SKM-1 (cell line): ENCODE measurements at regions not wholly inside any gene's neighbourhood (a gene's known extent, or its start where the extent isn't known, plus 50 kb on each side); places are given as distances from the start of the nearest gene placed in this dataset.

ENCODE experiments used
- DNase-seq: peaks from one replicate; lab custom pipeline; 2025; ENCODE audit not compliant: unreplicated experiment; lab: John Stamatoyannopoulos, UW

DNA sequence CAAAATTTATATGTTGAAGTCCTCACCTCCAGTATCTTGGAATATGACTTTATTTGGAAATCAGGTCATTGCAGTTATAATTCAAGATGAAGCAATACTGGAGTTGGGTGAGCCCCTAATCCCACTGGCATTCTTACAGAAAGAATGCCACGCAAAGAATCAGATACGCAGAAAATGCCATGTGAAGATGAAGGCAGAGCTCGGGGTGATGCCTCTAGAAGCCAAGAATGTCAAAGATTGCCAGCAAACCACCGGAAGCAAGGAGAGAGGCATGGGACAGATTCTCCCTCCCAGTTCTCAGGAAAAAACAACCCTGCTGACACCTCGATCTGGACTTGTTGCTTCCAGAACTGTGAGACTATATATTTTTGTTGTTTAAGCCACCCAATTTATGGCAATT, 273.4 kb upstream of the CITED2 start:
- DNase-seq = no peak

GRCh38 chr6:139647016-139647415, 272.6 kb upstream of the CITED2 start:
- no peak for DNase-seq

- no peak for DNase-seq
These were observed 270.4 kb upstream of the CITED2 start for GRCh38 chr6:139644821-139645220.

DNA sequence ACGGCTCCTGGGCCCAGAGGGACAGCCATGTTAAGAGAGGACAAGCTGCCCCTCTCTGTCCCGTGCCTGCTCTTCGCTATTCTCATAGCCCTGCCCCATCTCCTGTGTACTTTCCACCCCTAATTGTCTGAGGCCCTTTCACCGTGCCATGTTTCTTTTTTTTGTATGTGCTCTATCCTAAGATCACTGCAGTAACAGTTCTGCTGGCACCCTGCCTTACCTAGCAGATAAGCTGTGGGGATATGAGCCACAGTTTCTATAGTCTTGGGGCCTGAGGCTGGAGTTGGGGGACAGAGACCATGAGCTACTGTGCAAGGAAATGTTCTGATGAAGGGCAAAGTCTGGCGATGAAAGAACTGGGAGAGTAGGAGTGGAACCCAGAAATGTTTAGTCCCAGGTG, 269.5 kb upstream of the CITED2 start:
- DNase-seq = no peak

- DNase-seq = no peak
These were observed 267.9 kb upstream of the CITED2 start for GRCh38 chr6:139642346-139642745.

GRCh38 chr6:139641376-139641775, 266.9 kb upstream of the CITED2 start:
- no peak for DNase-seq

GRCh38 chr6:139640921-139641320, 266.5 kb upstream of the CITED2 start:
- DNase-seq = no peak

- peak; percentile 51 for DNase-seq
These were observed 266.0 kb upstream of the CITED2 start for GRCh38 chr6:139640448-139640847.

DNA sequence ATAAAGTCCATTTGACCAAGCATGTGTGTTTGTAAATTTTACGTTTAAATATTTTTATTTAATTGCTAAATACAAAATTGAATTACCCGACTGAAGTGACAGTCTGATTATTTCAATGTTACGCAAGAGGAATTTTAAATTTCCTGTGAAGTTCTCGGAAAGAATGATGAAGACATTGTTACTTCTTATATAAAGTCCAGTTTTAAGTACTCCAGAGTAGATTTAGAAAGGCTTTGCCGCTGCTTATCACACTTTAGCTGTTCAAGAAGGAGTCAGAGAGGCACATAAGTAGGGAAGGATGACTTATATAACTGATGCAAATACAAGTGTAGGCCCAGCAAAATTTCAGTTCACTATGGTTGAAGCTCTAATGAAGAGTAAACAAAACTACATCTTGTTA, 265.1 kb upstream of the CITED2 start:
- DNase-seq = no peak

DNA sequence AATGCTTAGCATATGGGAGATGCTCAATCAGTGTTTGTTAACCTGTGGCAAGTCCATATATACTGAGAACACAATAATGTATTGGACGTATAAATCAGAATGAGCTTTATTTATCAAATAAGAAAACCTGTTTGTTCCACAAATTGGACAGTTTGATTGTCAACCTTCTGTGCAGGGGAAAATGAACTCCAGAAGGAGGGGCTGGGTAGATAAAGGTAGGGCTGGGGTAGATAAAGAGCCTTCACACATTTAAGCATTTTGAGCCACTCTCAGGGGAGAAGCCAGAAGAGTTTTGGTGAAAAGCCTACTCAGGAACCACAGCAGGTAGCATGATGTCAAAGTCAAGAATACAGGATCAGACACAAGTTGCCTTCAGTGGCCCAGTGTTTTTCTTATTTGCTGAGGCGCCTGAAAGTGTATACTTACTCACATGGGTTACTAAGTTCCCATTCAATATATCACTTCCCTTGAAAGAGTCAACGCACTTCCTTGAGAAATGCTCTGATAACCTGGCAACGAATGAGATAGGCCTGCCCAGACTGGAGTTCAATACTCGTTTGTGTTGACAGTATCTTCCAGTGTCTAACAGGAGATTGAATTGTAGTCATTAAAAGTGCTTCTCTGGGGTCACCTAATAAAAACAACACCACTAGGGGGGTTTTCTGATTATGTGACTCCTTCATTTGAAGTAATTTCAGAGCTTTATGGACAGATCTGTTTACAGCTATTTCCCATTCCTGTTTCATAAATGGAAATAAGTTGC, 263.9 kb upstream of the CITED2 start:
- DNase-seq = no peak

DNA sequence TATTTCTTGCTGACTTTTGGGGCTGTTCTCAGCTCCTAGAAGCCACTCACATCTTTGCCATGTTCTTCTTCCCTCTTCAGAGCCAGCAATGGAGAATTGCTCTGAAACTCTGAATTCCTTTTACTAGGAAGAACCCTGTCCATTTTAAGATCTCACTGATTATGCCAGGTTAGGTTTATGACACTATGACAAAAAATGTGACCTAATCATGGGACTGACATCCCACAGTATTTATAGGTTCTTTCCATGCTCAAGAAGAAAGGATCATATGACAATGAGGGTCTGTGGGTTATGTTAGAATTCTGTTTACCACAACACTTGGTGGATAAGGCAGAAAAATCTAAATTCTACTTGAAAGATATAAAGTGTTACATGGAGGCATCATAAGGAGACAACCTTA, 263.3 kb upstream of the CITED2 start:
- no peak for DNase-seq

DNA sequence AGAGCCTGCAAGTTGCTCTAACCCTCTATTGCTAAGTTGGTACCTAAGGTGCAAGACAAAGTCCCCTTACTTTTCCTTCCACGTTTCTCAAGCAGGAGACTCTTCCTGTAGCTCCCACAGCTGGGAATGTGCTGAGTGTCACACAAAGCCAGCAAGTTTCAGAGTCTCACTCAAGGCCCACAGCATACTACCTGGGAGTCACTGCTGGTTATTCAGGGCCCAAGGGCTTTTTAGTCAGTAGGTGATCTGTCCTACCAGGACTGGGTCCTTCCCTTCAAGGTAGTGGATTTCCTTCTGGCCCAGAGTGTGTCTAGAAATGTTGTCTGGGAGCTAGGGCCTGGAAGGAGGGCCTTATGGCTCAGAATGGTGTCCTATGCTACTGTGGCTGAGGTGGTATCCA, 261.9 kb upstream of the CITED2 start:
- no peak for DNase-seq

- no peak for DNase-seq
These were observed 261.1 kb upstream of the CITED2 start for GRCh38 chr6:139635401-139636130.

DNA sequence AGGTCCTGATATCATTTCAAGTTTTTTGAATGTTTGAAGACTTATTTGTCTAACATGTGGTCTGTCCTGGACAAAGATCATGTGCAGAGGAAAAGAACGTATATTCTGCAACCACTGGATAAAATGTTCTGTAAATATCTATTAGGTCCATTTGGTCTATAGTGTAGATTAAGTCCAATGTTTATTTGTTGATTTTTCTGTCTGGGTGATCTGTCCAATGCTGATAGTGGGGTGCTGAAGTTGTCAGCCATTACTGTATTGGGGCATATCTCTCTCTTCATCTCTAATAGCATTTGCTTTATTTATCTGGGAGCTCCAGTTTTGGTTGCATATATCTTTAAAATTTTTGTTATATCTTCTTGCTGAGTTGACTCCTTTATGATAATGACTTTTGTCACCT, 258.4 kb upstream of the CITED2 start:
- DNase-seq = no peak

DNA sequence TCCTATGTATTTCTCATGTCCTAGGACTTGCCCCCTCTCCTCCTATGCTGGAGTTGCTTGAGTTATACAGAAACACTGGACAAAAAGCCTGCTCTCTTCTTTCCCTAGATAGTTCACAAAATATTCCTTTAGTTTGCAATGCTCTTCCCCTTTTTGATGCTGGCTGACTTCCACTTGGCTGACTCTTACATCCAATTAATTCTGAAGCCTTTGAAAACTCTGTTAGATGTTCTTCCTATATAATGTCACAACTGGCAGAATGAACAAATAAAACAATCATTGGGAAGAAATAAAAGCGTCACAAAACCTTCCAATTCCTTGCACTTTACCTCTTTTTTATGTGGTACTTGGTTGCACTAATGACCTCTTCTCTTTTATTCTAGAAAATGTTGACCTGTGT, 253.8 kb upstream of the CITED2 start:
- DNase-seq = no peak

GRCh38 chr6:139627091-139627490, 252.6 kb upstream of the CITED2 start:
- no peak for DNase-seq

DNA sequence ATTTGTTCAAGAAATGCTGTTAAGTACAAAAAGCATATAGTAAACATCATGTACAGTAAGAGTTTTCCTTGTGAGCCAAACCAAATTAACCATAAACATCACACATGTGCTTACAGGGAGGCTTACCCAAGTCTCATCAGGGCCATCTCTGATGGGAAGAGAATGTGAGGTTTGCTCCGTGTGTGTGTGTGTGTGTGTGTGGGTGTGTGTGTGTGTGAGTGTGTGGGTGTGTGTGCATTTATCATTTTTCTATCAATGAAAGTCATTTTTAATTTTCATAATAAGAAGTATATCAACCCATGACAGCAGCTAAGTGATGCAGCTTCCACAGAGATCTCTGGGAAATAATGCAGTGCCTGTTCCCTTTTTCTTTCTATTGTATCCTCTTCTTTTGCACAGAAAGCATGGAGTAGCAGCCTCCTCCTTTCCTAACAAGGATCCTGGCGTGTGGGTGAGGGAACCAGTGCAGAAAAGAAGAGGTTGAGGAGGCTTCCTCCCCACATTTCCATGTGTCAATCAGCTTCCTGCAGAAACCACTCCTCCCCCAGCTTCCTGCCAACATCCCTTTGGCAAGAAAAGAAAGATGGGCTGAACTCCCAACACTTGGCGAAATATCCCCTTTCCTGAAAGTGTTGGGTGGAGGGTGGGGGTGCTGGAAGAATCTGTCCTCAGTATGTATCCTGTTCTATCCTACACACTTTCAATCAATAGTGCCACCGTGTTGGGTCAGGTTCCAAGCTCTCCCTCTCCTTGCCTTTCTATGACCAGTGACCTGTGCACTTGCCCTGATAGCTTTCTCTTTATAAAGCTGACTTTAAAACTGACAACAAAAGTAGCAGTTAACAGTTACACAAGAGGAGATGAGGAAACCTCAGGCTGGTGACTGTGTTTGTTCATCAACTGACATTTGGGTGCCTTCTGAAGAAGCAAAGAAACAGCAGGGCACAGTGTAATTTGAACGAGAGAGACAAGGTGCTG, 251.8 kb upstream of the CITED2 start:
- DNase-seq = peak; percentile 89

DNA sequence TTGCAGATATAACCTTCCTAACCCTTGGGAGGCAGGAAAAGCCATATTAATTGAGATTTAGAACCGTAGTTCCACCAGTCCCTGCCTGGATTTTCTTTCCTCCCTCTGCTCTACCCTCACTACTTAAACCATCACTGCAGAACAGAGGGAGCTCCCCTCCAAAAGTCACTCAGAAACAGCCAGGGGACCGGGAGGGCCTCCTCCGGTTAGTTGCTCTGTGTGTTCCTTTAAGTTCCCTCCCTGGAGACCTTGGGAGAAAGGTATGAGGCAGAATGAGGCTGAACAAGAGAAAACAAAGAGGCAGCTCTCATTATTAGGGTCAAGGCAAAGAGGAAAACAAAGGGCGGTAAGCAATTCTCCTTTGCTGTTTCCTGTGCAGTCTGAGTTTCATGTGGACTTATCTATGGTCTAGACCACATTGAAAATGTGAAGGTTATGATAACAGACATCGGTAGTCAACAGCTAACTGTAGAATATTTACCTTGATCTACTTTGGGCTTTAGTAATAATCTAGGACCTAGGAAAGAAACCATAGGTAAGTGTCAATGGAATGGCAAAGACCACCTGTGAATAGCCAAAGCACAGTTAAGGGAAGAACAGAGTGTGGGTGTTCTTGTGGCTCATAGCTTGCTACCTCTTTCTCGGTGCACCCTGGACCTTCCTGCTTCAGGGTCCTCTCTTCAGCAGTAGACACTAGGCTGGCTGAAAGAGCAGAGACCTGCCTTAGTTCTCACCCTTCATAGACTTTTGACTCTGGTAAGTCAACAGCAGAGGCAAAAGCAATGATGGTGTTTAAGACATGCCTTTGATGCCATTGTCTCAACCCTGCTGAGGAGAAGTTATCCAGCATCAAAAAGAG, 250.9 kb upstream of the CITED2 start:
- no peak for DNase-seq

- no peak for DNase-seq
These were observed 248.9 kb upstream of the CITED2 start for GRCh38 chr6:139623372-139623771.

- no peak for DNase-seq
These were observed 239.0 kb upstream of the CITED2 start for GRCh38 chr6:139613496-139613895.

- peak; percentile 46 for DNase-seq
These were observed 237.7 kb upstream of the CITED2 start for GRCh38 chr6:139612135-139612465.
